ENCODE measurements at regions not wholly inside any gene's neighbourhood (a gene's known extent, or its start where the extent isn't known, plus 50 kb on each side); places are given as distances from the start of the nearest gene placed in this dataset.
A peak's percentile ranks its signal among the peaks of the same experiment; 100 is the strongest.

- no peak for DNase-seq
These were observed 101.8 kb upstream of the EIF5 start for GRCh38 chr14:103232031-103232808.

- DNase-seq: no peak
These were observed 101.2 kb upstream of the EIF5 start for GRCh38 chr14:103232831-103233319.

- no peak for DNase-seq
These were observed 100.7 kb upstream of the EIF5 start for GRCh38 chr14:103233328-103233727.

- DNase-seq: peak; percentile 31
These were observed 99.2 kb upstream of the EIF5 start for GRCh38 chr14:103234826-103235225.

GRCh38 chr14:103235506-103235905 lies 98.5 kb upstream of the EIF5 start:
- DNase-seq: peak; percentile 60

- no peak for DNase-seq
These were observed 94.3 kb upstream of the EIF5 start for GRCh38 chr14:103239751-103240150.

- DNase-seq: no peak
These were observed 92.5 kb upstream of the EIF5 start for GRCh38 chr14:103241531-103241930.

GRCh38 chr14:103243764-103244737 lies 90.0 kb upstream of the EIF5 start:
- DNase-seq: no peak

- DNase-seq: peak; percentile 70
These were observed 88.4 kb upstream of the EIF5 start for GRCh38 chr14:103245624-103246031.

- no peak for DNase-seq
These were observed 88.0 kb upstream of the EIF5 start for GRCh38 chr14:103246070-103246469.

GRCh38 chr14:103247169-103247606 lies 86.8 kb upstream of the EIF5 start:
- no peak for DNase-seq

GRCh38 chr14:103250181-103250580 lies 83.9 kb upstream of the EIF5 start:
- no peak for DNase-seq

- DNase-seq: no peak
These were observed 83.2 kb upstream of the EIF5 start for GRCh38 chr14:103250874-103251273.

- no peak for DNase-seq
These were observed 78.5 kb upstream of the EIF5 start for GRCh38 chr14:103255555-103255954.

GRCh38 chr14:103256406-103256805 lies 77.6 kb upstream of the EIF5 start:
- no peak for DNase-seq

GRCh38 chr14:103257211-103257962 lies 76.7 kb upstream of the EIF5 start:
- DNase-seq: no peak

- DNase-seq: no peak
These were observed 75.8 kb upstream of the EIF5 start for GRCh38 chr14:103258211-103258610.

GRCh38 chr14:103259184-103259583 lies 74.9 kb upstream of the EIF5 start:
- DNase-seq: no peak

GRCh38 chr14:103259801-103260628 lies 74.0 kb upstream of the EIF5 start:
- no peak for DNase-seq

GRCh38 chr14:103260629-103261124 lies 73.4 kb upstream of the EIF5 start:
- peak; percentile 67 for DNase-seq

GRCh38 chr14:103267226-103267910 lies 66.7 kb upstream of the EIF5 start:
- no peak for DNase-seq

Data from dermis blood vessel endothelial cell (primary cell).